CD4-positive, CD25-positive, alpha-beta regulatory T cell (primary cell): ENCODE measurements at regions not wholly inside any gene's neighbourhood (a gene's known extent, or its start where the extent isn't known, plus 50 kb on each side); places are given as distances from the start of the nearest gene placed in this dataset.

ENCODE experiments used
- ATAC-seq, 2 donors: fragments of 150-1000 bp; cut with Tn5 transposase; one replicate each; pipeline ENCODE4 v1.10.0; 2021; ENCODE audit warnings: low read depth in 2 of 2, moderate number of reproducible peaks in 2 of 2, moderate library complexity in 1 of 2
- DNase-seq, 3 donors: peaks; one replicate each; pipeline versions ENCODE4 v3.0.0 to v3.0.0-alpha.2; 2012 to 2022; ENCODE audit warnings: mixed read lengths in 1 of 3
- H3K27ac ChIP-seq: one replicate; pipeline ENCODE4 v1.7.0; 2013; ENCODE audit warnings: mild to moderate bottlenecking, low read length; ENCODE audit not compliant: insufficient read depth, poor library complexity, severe bottlenecking
- H3K27me3 ChIP-seq: one replicate; pipeline ENCODE4 v1.7.0; 2013; ENCODE audit warnings: low read length; ENCODE audit not compliant: control insufficient read depth, insufficient read depth
- H3K36me3 ChIP-seq: one replicate; pipeline ENCODE4 v1.7.0; 2013; ENCODE audit warnings: mild to moderate bottlenecking, low read length, moderate library complexity; ENCODE audit not compliant: control insufficient read depth, insufficient read depth
- H3K4me1 ChIP-seq: 2 replicates; pipeline ENCODE4 v1.7.0; 2013; ENCODE audit warnings: mild to moderate bottlenecking, low read length; ENCODE audit not compliant: insufficient read depth, control insufficient read depth, poor library complexity, severe bottlenecking
- H3K4me3 ChIP-seq: one replicate; pipeline ENCODE4 v1.7.0; 2013; ENCODE audit warnings: low read depth, mild to moderate bottlenecking, low read length, moderate library complexity
- H3K9me3 ChIP-seq, 2 experiments: 1 replicate in 1 of 2; 2 replicates in 1 of 2; pipeline ENCODE4 v1.7.0; 2013; ENCODE audit warnings: low read length in 2 of 2, mild to moderate bottlenecking in 1 of 2, moderate library complexity in 1 of 2; ENCODE audit not compliant: control insufficient read depth in 2 of 2
- H3K27ac Mint-ChIP-seq, 3 donors: one replicate each; pipeline ENCODE4 v1.8.0; 2020 to 2022; ENCODE audit warnings: mild to moderate bottlenecking in 3 of 3, mixed read lengths in 3 of 3, moderate library complexity in 2 of 3
- H3K27me3 Mint-ChIP-seq: one replicate; pipeline ENCODE4 v1.8.0; 2022; ENCODE audit warnings: mild to moderate bottlenecking, mixed read lengths
- H3K36me3 Mint-ChIP-seq: one replicate; pipeline ENCODE4 v1.8.0; 2020; ENCODE audit warnings: mixed read lengths
- H3K4me1 Mint-ChIP-seq, 4 donors: one replicate each; pipeline ENCODE4 v1.8.0; 2020 to 2022; ENCODE audit warnings: mixed read lengths in 4 of 4, mild to moderate bottlenecking in 1 of 4
- H3K4me3 Mint-ChIP-seq, 4 donors: one replicate each; pipeline ENCODE4 v1.8.0; 2020 to 2022; ENCODE audit warnings: mild to moderate bottlenecking in 4 of 4, mixed read lengths in 4 of 4, moderate library complexity in 3 of 4
- H3K9me3 Mint-ChIP-seq, 7 donors: one replicate each; pipeline ENCODE4 v1.8.0; 2020 to 2022; ENCODE audit warnings: mixed read lengths in 7 of 7, mild to moderate bottlenecking in 3 of 7, moderate library complexity in 2 of 7

GRCh38 chr2:71863396-71863795 lies 284.3 kb downstream of the CYP26B1 start:
- no peaks in the 10 kb centered on the region for H3K36me3 ChIP-seq
- ATAC-seq (no peak), DNase-seq (no peak)
- no peaks in the 10 kb centered on the region for H3K27me3 ChIP-seq
- Mint-ChIP-seq H3K4me1 (no peaks in the 10 kb centered on the region), H3K27ac (no peak overlapping the region), H3K4me3 (no peak overlapping the region), H3K36me3 (no peaks in the 10 kb centered on the region), H3K9me3 (peaks cover 0 to 4% (median 0%) of the 10 kb centered on the region in 7 donors), H3K27me3 (no peaks in the 10 kb centered on the region)
- H3K27ac ChIP-seq: no peak overlapping the region
- no peaks in the 10 kb centered on the region for H3K9me3 ChIP-seq
- no peak overlapping the region for H3K4me3 ChIP-seq
- no peaks in the 10 kb centered on the region for H3K4me1 ChIP-seq

GRCh38 chr2:71862921-71863320 lies 284.7 kb downstream of the CYP26B1 start:
- Mint-ChIP-seq H3K9me3 (peaks cover 0 to 4% (median 0%) of the 10 kb centered on the region in 7 donors), H3K4me1 (no peaks in the 10 kb centered on the region), H3K27ac (no peak overlapping the region), H3K4me3 (no peak overlapping the region), H3K36me3 (no peaks in the 10 kb centered on the region), H3K27me3 (no peaks in the 10 kb centered on the region)
- H3K9me3 ChIP-seq: no peaks in the 10 kb centered on the region
- ATAC-seq (no peak), DNase-seq (no peak)
- H3K36me3 ChIP-seq: no peaks in the 10 kb centered on the region
- no peak overlapping the region for H3K4me3 ChIP-seq
- no peaks in the 10 kb centered on the region for H3K4me1 ChIP-seq
- H3K27ac ChIP-seq: no peak overlapping the region
- H3K27me3 ChIP-seq: no peaks in the 10 kb centered on the region

- peaks cover 0 to 4% (median 0%) of the 10 kb centered on the region in 7 donors for H3K9me3 Mint-ChIP-seq
- Histone ChIP-seq H3K4me1 (no peaks in the 10 kb centered on the region), H3K4me3 (no peak overlapping the region), H3K9me3 (no peaks in the 10 kb centered on the region), H3K27ac (no peak overlapping the region), H3K27me3 (no peaks in the 10 kb centered on the region), H3K36me3 (no peaks in the 10 kb centered on the region)
- ATAC-seq: no peak
- H3K27ac Mint-ChIP-seq: no peak overlapping the region
- DNase-seq: no peak
- no peaks in the 10 kb centered on the region for H3K36me3 Mint-ChIP-seq
- H3K27me3 Mint-ChIP-seq: no peaks in the 10 kb centered on the region
- no peak overlapping the region for H3K4me3 Mint-ChIP-seq
- no peaks in the 10 kb centered on the region for H3K4me1 Mint-ChIP-seq
Observed at GRCh38 chr2:71861186-71862160, 286.2 kb downstream of the CYP26B1 start.

- Mint-ChIP-seq H3K36me3 (no peaks in the 10 kb centered on the region), H3K4me3 (no peak overlapping the region), H3K4me1 (no peaks in the 10 kb centered on the region), H3K9me3 (peaks cover 0 to 4% (median 0%) of the 10 kb centered on the region in 7 donors), H3K27me3 (no peaks in the 10 kb centered on the region), H3K27ac (no peak overlapping the region)
- Histone ChIP-seq H3K4me3 (no peak overlapping the region), H3K4me1 (no peaks in the 10 kb centered on the region), H3K27me3 (no peaks in the 10 kb centered on the region), H3K27ac (no peak overlapping the region), H3K9me3 (no peaks in the 10 kb centered on the region), H3K36me3 (no peaks in the 10 kb centered on the region)
- DNase-seq (no peak), ATAC-seq (no peak)
Observed at GRCh38 chr2:71860381-71860926, 287.2 kb downstream of the CYP26B1 start.

- Mint-ChIP-seq H3K4me1 (no peaks in the 10 kb centered on the region), H3K36me3 (no peaks in the 10 kb centered on the region), H3K9me3 (peaks cover 0 to 3% (median 0%) of the 10 kb centered on the region in 7 donors), H3K27me3 (peaks cover 4% of the 10 kb centered on the region), H3K27ac (no peak overlapping the region), H3K4me3 (no peak overlapping the region)
- Histone ChIP-seq H3K4me1 (no peaks in the 10 kb centered on the region), H3K27me3 (no peaks in the 10 kb centered on the region), H3K27ac (no peak overlapping the region), H3K4me3 (no peak overlapping the region), H3K9me3 (no peaks in the 10 kb centered on the region), H3K36me3 (no peaks in the 10 kb centered on the region)
- ATAC-seq (no peak), DNase-seq (no peak)
Observed at GRCh38 chr2:71859211-71859847, 288.3 kb downstream of the CYP26B1 start.

- H3K27me3 Mint-ChIP-seq: peaks cover 4% of the 10 kb centered on the region
- DNase-seq (no peak), ATAC-seq (no peak)
- no peaks in the 10 kb centered on the region for H3K36me3 Mint-ChIP-seq
- no peak overlapping the region for H3K27ac Mint-ChIP-seq
- no peaks in the 10 kb centered on the region for H3K27me3 ChIP-seq
- no peaks in the 10 kb centered on the region for H3K4me1 ChIP-seq
- no peaks in the 10 kb centered on the region for H3K4me1 Mint-ChIP-seq
- H3K27ac ChIP-seq: no peak overlapping the region
- H3K36me3 ChIP-seq: no peaks in the 10 kb centered on the region
- H3K4me3 Mint-ChIP-seq: no peak overlapping the region
- H3K9me3 Mint-ChIP-seq: peaks cover 0 to 3% (median 0%) of the 10 kb centered on the region in 7 donors
- no peaks in the 10 kb centered on the region for H3K9me3 ChIP-seq
- H3K4me3 ChIP-seq: no peak overlapping the region
Observed at GRCh38 chr2:71858071-71858470, 289.6 kb downstream of the CYP26B1 start.

GRCh38 chr2:71857636-71858035 lies 290.0 kb downstream of the CYP26B1 start:
- Mint-ChIP-seq H3K27ac (no peak overlapping the region), H3K4me1 (no peaks in the 10 kb centered on the region), H3K4me3 (no peak overlapping the region), H3K9me3 (peaks cover 0 to 3% (median 0%) of the 10 kb centered on the region in 7 donors), H3K27me3 (peaks cover 4% of the 10 kb centered on the region), H3K36me3 (no peaks in the 10 kb centered on the region)
- no peaks in the 10 kb centered on the region for H3K4me1 ChIP-seq
- no peak overlapping the region for H3K4me3 ChIP-seq
- DNase-seq (no peak), ATAC-seq (no peak)
- H3K27me3 ChIP-seq: no peaks in the 10 kb centered on the region
- H3K36me3 ChIP-seq: no peaks in the 10 kb centered on the region
- H3K9me3 ChIP-seq: no peaks in the 10 kb centered on the region
- no peak overlapping the region for H3K27ac ChIP-seq
